Cardiac muscle cell (in vitro differentiated cells and primary cell): ENCODE measurements at regions not wholly inside any gene's neighbourhood (a gene's known extent, or its start where the extent isn't known, plus 50 kb on each side); places are given as distances from the start of the nearest gene placed in this dataset.

Source experiments
- DNase-seq, 2 donors: peaks; one replicate each; pipeline versions ENCODE4 v3.0.0 to v3.0.0-alpha.2; 2010 to 2017; ENCODE audit warnings: low read depth in 1 of 2, low spot score in 1 of 2
- H3K27ac ChIP-seq: fragments of 200-600 bp; sonication (generic); 2 replicates; pipeline ENCODE4 v1.5.1; 2016
- H3K27me3 ChIP-seq: fragments of 200-600 bp; sonication (generic); 2 replicates; pipeline ENCODE4 v1.6.0; 2016; ENCODE audit warnings: control low read depth
- H3K36me3 ChIP-seq: fragments of 200-600 bp; sonication (generic); 2 replicates; pipeline ENCODE4 v1.5.1; 2016; ENCODE audit warnings: control low read depth
- H3K4me1 ChIP-seq: fragments of 200-600 bp; sonication (generic); 2 replicates; pipeline ENCODE4 v1.8.1; 2017; ENCODE audit warnings: low read depth, mild to moderate bottlenecking, mixed run types
- H3K4me3 ChIP-seq: fragments of 200-600 bp; sonication (generic); 2 replicates; pipeline ENCODE4 v1.5.1; 2016; ENCODE audit warnings: mild to moderate bottlenecking
- H3K9me3 ChIP-seq: fragments of 200-600 bp; sonication (generic); 2 replicates; pipeline ENCODE4 v1.5.1; 2017; ENCODE audit warnings: low read depth, mild to moderate bottlenecking, control low read depth
- CTCF ChIP-seq: IDR thresholded peaks from 2 replicates; pipeline ENCODE4 v1.5.1; 2012; ENCODE audit warnings: low read depth, mild to moderate bottlenecking, low read length

DNA sequence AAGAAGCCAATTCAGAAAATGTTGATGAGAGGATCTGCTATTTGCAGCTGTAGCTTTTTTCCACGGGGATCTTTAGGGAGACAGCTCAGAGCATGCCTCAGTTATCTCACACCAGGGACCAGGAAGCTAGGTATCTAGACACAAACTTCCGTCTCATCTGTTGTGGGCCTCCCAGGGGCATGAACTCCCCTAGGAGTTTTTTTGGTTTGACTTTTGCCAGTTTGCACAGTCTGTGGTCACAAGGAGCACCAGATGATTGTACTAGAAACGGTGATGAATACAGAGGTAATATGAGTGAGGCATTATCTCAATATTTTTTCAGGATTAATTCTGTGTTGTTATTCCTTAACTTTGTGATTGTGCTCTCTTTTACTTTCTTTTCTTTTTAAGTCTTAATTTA lies 533.2 kb upstream of the SEMA6A start:
- TF ChIP-seq CTCF = no peak
- Histone ChIP-seq H3K4me3 (no peak overlapping the region), H3K9me3 (no peaks in the 10 kb centered on the region), H3K4me1 (peaks cover 9% of the 10 kb centered on the region), H3K27ac (no peak overlapping the region), H3K36me3 (no peaks in the 10 kb centered on the region), H3K27me3 (no peaks in the 10 kb centered on the region)
- DNase-seq = no peak

GRCh38 chr5:117103703-117104102 lies 529.1 kb upstream of the SEMA6A start:
- DNase-seq = peak in 1 of 2 donors; percentile 46
- Histone ChIP-seq H3K27ac (peak overlapping the region; percentile 13), H3K27me3 (no peaks in the 10 kb centered on the region), H3K36me3 (no peaks in the 10 kb centered on the region), H3K4me1 (peaks cover 9% of the 10 kb centered on the region), H3K4me3 (no peak overlapping the region), H3K9me3 (no peaks in the 10 kb centered on the region)
- no peak for TF ChIP-seq CTCF

DNA sequence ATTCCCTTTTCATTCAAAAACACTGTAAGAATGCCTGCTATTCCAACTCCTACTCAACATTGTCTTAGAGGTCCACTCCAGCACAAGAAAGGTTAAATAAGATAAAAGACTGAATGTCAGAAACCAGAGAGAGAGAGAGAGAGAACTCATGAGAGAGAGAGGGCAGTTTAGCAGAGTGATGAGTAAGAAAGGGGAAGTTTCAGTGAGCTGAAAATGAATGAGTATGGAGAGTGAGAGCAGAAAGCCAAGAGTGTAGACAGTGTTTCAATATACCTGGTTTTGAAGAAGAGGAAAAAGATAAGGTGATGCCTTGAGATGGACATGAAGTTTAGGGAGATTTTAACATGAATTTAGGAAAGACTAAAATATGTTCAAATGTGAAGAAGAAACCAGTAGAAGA lies 528.0 kb upstream of the SEMA6A start:
- Histone ChIP-seq H3K9me3 (no peaks in the 10 kb centered on the region), H3K36me3 (no peaks in the 10 kb centered on the region), H3K27me3 (no peaks in the 10 kb centered on the region), H3K4me1 (peaks cover 9% of the 10 kb centered on the region), H3K27ac (no peak overlapping the region), H3K4me3 (no peak overlapping the region)
- no peak for DNase-seq
- no peak for TF ChIP-seq CTCF

DNA sequence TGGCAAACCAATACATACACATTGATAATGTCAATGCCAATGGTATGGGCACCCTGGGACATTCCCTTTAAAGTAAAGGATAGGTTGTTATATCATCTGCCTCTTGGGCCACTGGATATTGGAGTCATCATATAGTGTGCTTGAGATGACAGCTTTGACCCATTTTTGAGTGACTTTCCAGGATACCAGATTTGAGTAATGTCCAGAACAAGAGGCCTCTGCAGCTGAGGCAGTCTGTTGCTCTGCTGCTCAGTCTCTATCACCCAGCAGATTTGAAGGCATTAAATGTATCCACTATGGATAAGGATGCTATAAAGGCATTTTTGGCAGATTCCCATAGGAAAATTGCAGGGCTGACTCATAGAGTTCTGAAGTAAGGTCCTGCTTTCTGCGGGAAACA lies 525.6 kb upstream of the SEMA6A start:
- no peak for TF ChIP-seq CTCF
- Histone ChIP-seq H3K9me3 (no peaks in the 10 kb centered on the region), H3K27ac (no peak overlapping the region), H3K4me1 (peaks cover 9% of the 10 kb centered on the region), H3K4me3 (no peak overlapping the region), H3K27me3 (no peaks in the 10 kb centered on the region), H3K36me3 (no peaks in the 10 kb centered on the region)
- no peak for DNase-seq

- no peak for TF ChIP-seq CTCF
- no peaks in the 10 kb centered on the region for H3K27me3 ChIP-seq
- no peak overlapping the region for H3K27ac ChIP-seq
- H3K4me1 ChIP-seq = no peaks in the 10 kb centered on the region
- no peaks in the 10 kb centered on the region for H3K9me3 ChIP-seq
- no peak overlapping the region for H3K4me3 ChIP-seq
- no peak for DNase-seq
- H3K36me3 ChIP-seq = no peaks in the 10 kb centered on the region
Measured at GRCh38 chr5:117098094-117098493, 523.5 kb upstream of the SEMA6A start.
